Neural cell (in vitro differentiated cells): ENCODE measurements at regions not wholly inside any gene's neighbourhood (a gene's known extent, or its start where the extent isn't known, plus 50 kb on each side); places are given as distances from the start of the nearest gene placed in this dataset.

ENCODE experiments used
- CTCF ChIP-seq: fragments of 450-650 bp; IDR thresholded peaks from 2 replicates; pipeline ENCODE4 v1.5.1; 2014; ENCODE audit warnings: antibody characterized with exemption, mild to moderate bottlenecking, moderate library complexity; ENCODE audit not compliant: poor library complexity, severe bottlenecking
- EP300 ChIP-seq: fragments of 450-650 bp; conservative IDR thresholded peaks from 2 replicates; pipeline ENCODE4 v1.6.1; 2014; ENCODE audit warnings: antibody characterized with exemption, mild to moderate bottlenecking, moderate library complexity; ENCODE audit not compliant: poor library complexity, severe bottlenecking
- EZH2 ChIP-seq: fragments of 200-600, 300-800 bp; shearing (Covaris generic), sonication (generic); IDR thresholded peaks from 2 replicates; pipeline ENCODE4 v1.6.1; 2014; ENCODE audit warnings: antibody characterized with exemption, low read length, borderline replicate concordance, mild to moderate bottlenecking; ENCODE audit not compliant: insufficient read depth, poor library complexity, severe bottlenecking
- MXI1 ChIP-seq: fragments of 450-650 bp; conservative IDR thresholded peaks from 2 replicates; pipeline ENCODE4 v1.6.1; 2014; ENCODE audit warnings: antibody characterized with exemption, mild to moderate bottlenecking; ENCODE audit not compliant: poor library complexity, severe bottlenecking
- POLR2AphosphoS5 ChIP-seq: IDR thresholded peaks from 2 replicates; pipeline ENCODE4 v1.6.1; 2012
- REST ChIP-seq: IDR thresholded peaks from 2 replicates; pipeline ENCODE4 v1.6.1; 2012; ENCODE audit warnings: borderline replicate concordance
- TAF1 ChIP-seq: IDR thresholded peaks from 2 replicates; pipeline ENCODE4 v1.6.1; 2012; ENCODE audit warnings: low read depth

- TF ChIP-seq CTCF (no peak), EP300 (no peak), POLR2AphosphoS5 (no peak), REST (no peak), EZH2 (no peak), MXI1 (no peak), TAF1 (no peak)
Measured at GRCh38 chr2:161017780-161018470, 142.3 kb upstream of the TANK start.
